Endothelial cell of umbilical vein (primary cell): ENCODE measurements at regions not wholly inside any gene's neighbourhood (a gene's known extent, or its start where the extent isn't known, plus 50 kb on each side); places are given as distances from the start of the nearest gene placed in this dataset.

ENCODE experiments used
- BruUV-seq: library from RNA; stranded (reverse); fragments of 400-500 nt; replicated peaks from 2 replicates; lab custom pipeline; 2021; lab: Mats Ljungman, UMichigan
- CTCF ChIA-PET: fragments of 300-600, 350-600 bp; sonication (Branson Sonifier 250); formaldehyde crosslinking; loops from one replicate; lab custom pipeline; 2021; ENCODE audit warnings: antibody characterized with exemption, inconsistent platforms; lab: Charles Lee
- POLR2A ChIA-PET: fragments of 300-600, 350-600 bp; sonication (Branson Sonifier 250); formaldehyde crosslinking; loops from one replicate; lab custom pipeline; 2021; ENCODE audit warnings: antibody characterized with exemption, inconsistent platforms; lab: Charles Lee
- DNase-seq: peaks from one replicate; pipeline ENCODE4 v3.0.0-alpha.2; 2011; ENCODE audit warnings: low read depth, low spot score
- FAIRE-seq: peaks from 2 replicates; lab custom pipeline; 2011; peaks lifted over from hg19 to GRCh38; lab: Jason Lieb, UNC
- H2AFZ ChIP-seq: 2 replicates; pipeline ENCODE4 v1.6.0; 2012; ENCODE audit warnings: low read depth, low read length, control low read depth, inconsistent platforms
- H3K27ac ChIP-seq: 2 replicates; pipeline ENCODE4 v1.5.1; 2011; ENCODE audit warnings: low read depth, mild to moderate bottlenecking, control low read depth, low read length, moderate library complexity; ENCODE audit not compliant: insufficient read depth
- H3K27me3 ChIP-seq, 2 experiments: 2 replicates each; pipeline versions ENCODE4 v1.6.0 to v1.6.1; 2011; ENCODE audit warnings: low read length in 2 of 2, mixed read lengths in 1 of 2; ENCODE audit not compliant: control insufficient read depth in 2 of 2, insufficient read depth in 2 of 2
- H3K36me3 ChIP-seq, 2 experiments: 2 replicates in 1 of 2; 3 replicates in 1 of 2; pipeline ENCODE4 v1.5.1; 2011; ENCODE audit warnings: low read length in 2 of 2, mild to moderate bottlenecking in 1 of 2, moderate library complexity in 1 of 2; ENCODE audit not compliant: control insufficient read depth in 2 of 2, insufficient read depth in 2 of 2; ENCODE audit errors: extremely low read depth in 1 of 2
- H3K4me1 ChIP-seq: 3 replicates; pipeline ENCODE4 v1.5.1; 2011; ENCODE audit warnings: mild to moderate bottlenecking, low read length; ENCODE audit not compliant: control insufficient read depth, insufficient read depth; ENCODE audit errors: extremely low read depth
- H3K4me2 ChIP-seq: 2 replicates; pipeline ENCODE4 v1.6.1; 2011; ENCODE audit warnings: low read length, control low read depth, mixed read lengths; ENCODE audit not compliant: insufficient read depth
- H3K4me3 ChIP-seq, 3 experiments: fragments of 200-600 bp in 1 of 3; sonication (generic), shearing (Covaris generic) in 1 of 3; replicated peaks in 1 of 3; 2 replicates each; pipeline ENCODE4 v1.5.1; 2011 to 2016; ENCODE audit warnings: control low read depth in 3 of 3, low read length in 3 of 3, mild to moderate bottlenecking in 2 of 3, inconsistent platforms in 1 of 3, low read depth in 1 of 3, moderate library complexity in 1 of 3; ENCODE audit not compliant: insufficient read depth in 1 of 3
- H3K79me2 ChIP-seq: 2 replicates; pipeline ENCODE4 v1.6.0; 2012; ENCODE audit warnings: low read length, inconsistent platforms; ENCODE audit not compliant: control insufficient read depth, insufficient read depth
- H3K9ac ChIP-seq: replicated peaks from 2 replicates; pipeline ENCODE3; 2011; ENCODE audit warnings: low read length, control low read depth; ENCODE audit not compliant: insufficient read depth; ENCODE audit errors: extremely low read depth
- H3K9me1 ChIP-seq: replicated peaks from 3 replicates; pipeline ENCODE4 v1.6.0; 2011; ENCODE audit warnings: mild to moderate bottlenecking, low read length; ENCODE audit not compliant: control insufficient read depth, insufficient read depth; ENCODE audit errors: extremely low read depth
- H3K9me3 ChIP-seq: replicated peaks from 2 replicates; pipeline ENCODE4 v1.5.1; 2012; ENCODE audit warnings: low read length, inconsistent platforms; ENCODE audit not compliant: control insufficient read depth, insufficient read depth
- H4K20me1 ChIP-seq: replicated peaks from 2 replicates; pipeline ENCODE3; 2011; ENCODE audit warnings: mild to moderate bottlenecking, low read length; ENCODE audit not compliant: control insufficient read depth, insufficient read depth; ENCODE audit errors: extremely low read depth
- CTCF ChIP-seq, 2 donors: IDR thresholded peaks; 1 replicate in 1 of 2; 2 replicates in 1 of 2; pipeline ENCODE4 v1.5.1; 2011; ENCODE audit warnings: low read length in 2 of 2, mild to moderate bottlenecking in 2 of 2, moderate library complexity in 2 of 2, control low read depth in 1 of 2, inconsistent platforms in 1 of 2, low read depth in 1 of 2; ENCODE audit not compliant: insufficient read depth in 1 of 2; ENCODE audit errors: extremely low read depth in 1 of 2
- EZH2 ChIP-seq: IDR thresholded peaks from 2 replicates; pipeline ENCODE4 v1.6.1; 2012; ENCODE audit warnings: borderline replicate concordance, low read depth, mild to moderate bottlenecking, moderate library complexity, low read length, inconsistent platforms; ENCODE audit not compliant: severe bottlenecking
- FOS ChIP-seq: IDR thresholded peaks from 2 replicates; pipeline ENCODE4 v1.6.1; 2011; ENCODE audit warnings: mild to moderate bottlenecking, low read length, moderate library complexity, borderline replicate concordance; ENCODE audit not compliant: insufficient read depth
- GATA2 ChIP-seq: IDR thresholded peaks from 2 replicates; pipeline ENCODE4 v1.7.0; 2011; ENCODE audit warnings: low read depth, mild to moderate bottlenecking, moderate library complexity, mixed read lengths, low read length; ENCODE audit not compliant: insufficient read length, insufficient read depth
- JUN ChIP-seq: IDR thresholded peaks from 2 replicates; pipeline ENCODE4 v1.6.1; 2011; ENCODE audit warnings: borderline replicate concordance, low read depth; ENCODE audit not compliant: insufficient read length, insufficient read depth
- MAX ChIP-seq: IDR thresholded peaks from 2 replicates; pipeline ENCODE4 v1.6.1; 2011; ENCODE audit not compliant: insufficient read depth, insufficient read length
- MYC ChIP-seq: IDR thresholded peaks from one replicate; pipeline ENCODE4 v1.6.1; 2011; ENCODE audit warnings: mild to moderate bottlenecking, low read depth, low read length
- POLR2A ChIP-seq: IDR thresholded peaks from 2 replicates; pipeline ENCODE4 v1.6.1; 2012; ENCODE audit warnings: low read depth, mild to moderate bottlenecking, control low read depth, low read length
- POLR2AphosphoS5 ChIP-seq: IDR thresholded peaks from 2 replicates; pipeline ENCODE4 v1.6.1; 2012; ENCODE audit warnings: low read depth, mild to moderate bottlenecking, control low read depth, low read length, moderate library complexity; ENCODE audit not compliant: insufficient read depth
- dilution Hi-C: fragments of 300-500 bp; cut with MboI; formaldehyde crosslinking; loops from one replicate; pipeline ENCODE4 v1.15.0; 2019; ENCODE audit warnings: low sequenced_read_pairs; ENCODE audit not compliant: extremely low pct_ligation_motif_present
- intact Hi-C: fragments of 100-400 bp; cut with micrococcal nuclease; formaldehyde crosslinking; loops from one replicate; pipeline ENCODE4 v1.10.0; 2022

- Histone ChIP-seq H3K27me3 (no peaks in the 10 kb centered on the region), H2AFZ (no peak overlapping the region), H3K36me3 (no peaks in the 10 kb centered on the region), H3K4me2 (no peak overlapping the region), H3K9me3 (no peaks in the 10 kb centered on the region), H3K4me1 (peaks cover 5% of the 10 kb centered on the region), H4K20me1 (no peaks in the 10 kb centered on the region), H3K79me2 (no peaks in the 10 kb centered on the region), H3K9me1 (no peaks in the 10 kb centered on the region), H3K27ac (no peak overlapping the region), H3K9ac (no peak overlapping the region), H3K4me3 (no peak overlapping the region)
- TF ChIP-seq POLR2AphosphoS5 (no peak), MYC (no peak), FOS (peak; percentile 57)
- ChIA-PET POLR2A (no interaction called here), CTCF (no interaction called here)
- FAIRE-seq, result no peak
- DNase-seq, result peak; percentile 20
- BruUV-seq, result no TSS peak
- dilution Hi-C loops, result no loop called here
- intact Hi-C loops, result no loop called here
Measured at GRCh38 chr2:39994151-39994550, 215.1 kb upstream of the THUMPD2 start.

- H4K20me1 ChIP-seq, result no peaks in the 10 kb centered on the region
- ChIA-PET CTCF (no interaction called here), POLR2A (no interaction called here)
- no peaks in the 10 kb centered on the region for H3K36me3 ChIP-seq
- H3K4me2 ChIP-seq, result no peak overlapping the region
- no peak for DNase-seq
- FAIRE-seq, result no peak
- BruUV-seq, result no TSS peak
- no peaks in the 10 kb centered on the region for H3K9me3 ChIP-seq
- TF ChIP-seq MYC (no peak), FOS (no peak), CTCF (IDR thresholded peaks at IDR 0.05; ENCODE audit: extremely low read depth in 1 of 2, insufficient read depth in 1 of 2, low read depth in 1 of 2, low read length in 2 of 2) (no peak), POLR2A (no peak), GATA2 (no peak), MAX (no peak), JUN (no peak), EZH2 (no peak), POLR2AphosphoS5 (no peak)
- no peak overlapping the region for H3K27ac ChIP-seq
- H3K9me1 ChIP-seq, result no peaks in the 10 kb centered on the region
- dilution Hi-C loops, result no loop called here
- no peaks in the 10 kb centered on the region for H3K79me2 ChIP-seq
- no peak overlapping the region for H2AFZ ChIP-seq
- intact Hi-C loops, result no loop called here
- no peaks in the 10 kb centered on the region for H3K27me3 ChIP-seq
- no peak overlapping the region for H3K9ac ChIP-seq
- H3K4me1 ChIP-seq, result no peaks in the 10 kb centered on the region
- no peak overlapping the region for H3K4me3 ChIP-seq
Measured at GRCh38 chr2:39991298-39991697, 212.2 kb upstream of the THUMPD2 start.
